22Rv1 (cell line): ENCODE measurements at regions not wholly inside any gene's neighbourhood (a gene's known extent, or its start where the extent isn't known, plus 50 kb on each side); places are given as distances from the start of the nearest gene placed in this dataset.

ENCODE experiments used
- ZFX ChIP-seq: fragments of 450-650 bp; IDR thresholded peaks from 2 replicates; pipeline ENCODE4 v1.6.1; 2017; ENCODE audit warnings: antibody characterized with exemption, borderline replicate concordance
- TF ChIP-seq, protein P1 (sequence below): fragments of 450-650 bp; IDR thresholded peaks from 2 replicates; pipeline ENCODE4 v1.5.1; 2017; ENCODE audit warnings: mild to moderate bottlenecking

GRCh38 chr14:27739657-27740156 lies 1026.9 kb upstream of the FOXG1 start:
- no peak for TF ChIP-seq ZFX
- TF ChIP-seq, protein P1, sequence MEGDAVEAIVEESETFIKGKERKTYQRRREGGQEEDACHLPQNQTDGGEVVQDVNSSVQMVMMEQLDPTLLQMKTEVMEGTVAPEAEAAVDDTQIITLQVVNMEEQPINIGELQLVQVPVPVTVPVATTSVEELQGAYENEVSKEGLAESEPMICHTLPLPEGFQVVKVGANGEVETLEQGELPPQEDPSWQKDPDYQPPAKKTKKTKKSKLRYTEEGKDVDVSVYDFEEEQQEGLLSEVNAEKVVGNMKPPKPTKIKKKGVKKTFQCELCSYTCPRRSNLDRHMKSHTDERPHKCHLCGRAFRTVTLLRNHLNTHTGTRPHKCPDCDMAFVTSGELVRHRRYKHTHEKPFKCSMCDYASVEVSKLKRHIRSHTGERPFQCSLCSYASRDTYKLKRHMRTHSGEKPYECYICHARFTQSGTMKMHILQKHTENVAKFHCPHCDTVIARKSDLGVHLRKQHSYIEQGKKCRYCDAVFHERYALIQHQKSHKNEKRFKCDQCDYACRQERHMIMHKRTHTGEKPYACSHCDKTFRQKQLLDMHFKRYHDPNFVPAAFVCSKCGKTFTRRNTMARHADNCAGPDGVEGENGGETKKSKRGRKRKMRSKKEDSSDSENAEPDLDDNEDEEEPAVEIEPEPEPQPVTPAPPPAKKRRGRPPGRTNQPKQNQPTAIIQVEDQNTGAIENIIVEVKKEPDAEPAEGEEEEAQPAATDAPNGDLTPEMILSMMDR: no peak
